ENCODE measurements at regions not wholly inside any gene's neighbourhood (a gene's known extent, or its start where the extent isn't known, plus 50 kb on each side); places are given as distances from the start of the nearest gene placed in this dataset.

DNA sequence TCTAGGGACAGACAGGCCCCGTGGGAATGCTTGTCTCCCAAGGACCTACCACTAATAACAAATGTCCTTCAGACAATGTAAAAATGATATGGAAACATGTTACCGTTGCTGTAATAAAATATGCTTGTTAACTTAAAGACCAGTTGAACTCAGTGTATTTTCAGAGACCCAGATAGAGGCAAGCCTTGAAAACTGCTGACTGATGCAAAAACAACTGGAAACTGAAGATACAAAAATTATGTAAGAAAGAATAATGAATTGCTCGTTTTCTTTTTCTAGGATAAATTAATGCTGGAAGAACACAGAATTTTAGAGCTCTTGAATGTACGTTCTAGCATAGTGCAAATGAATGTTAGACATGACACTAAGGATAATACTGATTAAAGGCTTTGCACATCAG lies 311.5 kb upstream of the MAN1A1 start:
- no peak for DNase-seq
- intact Hi-C loops (cut with DNase I; ENCODE audit: low total_unique reads): no loop called here
- H3K27ac ChIP-seq: no peak overlapping the region
- H3K9me3 ChIP-seq: no peaks in the 10 kb centered on the region
- no peaks in the 10 kb centered on the region for H3K36me3 ChIP-seq
- no peak overlapping the region for H3K4me3 ChIP-seq
- H3K4me1 ChIP-seq: no peaks in the 10 kb centered on the region
- no peaks in the 10 kb centered on the region for H3K27me3 ChIP-seq
- TF ChIP-seq POLR2A (IDR thresholded peaks at IDR 0.05): no peak
- TF ChIP-seq, protein P1, sequence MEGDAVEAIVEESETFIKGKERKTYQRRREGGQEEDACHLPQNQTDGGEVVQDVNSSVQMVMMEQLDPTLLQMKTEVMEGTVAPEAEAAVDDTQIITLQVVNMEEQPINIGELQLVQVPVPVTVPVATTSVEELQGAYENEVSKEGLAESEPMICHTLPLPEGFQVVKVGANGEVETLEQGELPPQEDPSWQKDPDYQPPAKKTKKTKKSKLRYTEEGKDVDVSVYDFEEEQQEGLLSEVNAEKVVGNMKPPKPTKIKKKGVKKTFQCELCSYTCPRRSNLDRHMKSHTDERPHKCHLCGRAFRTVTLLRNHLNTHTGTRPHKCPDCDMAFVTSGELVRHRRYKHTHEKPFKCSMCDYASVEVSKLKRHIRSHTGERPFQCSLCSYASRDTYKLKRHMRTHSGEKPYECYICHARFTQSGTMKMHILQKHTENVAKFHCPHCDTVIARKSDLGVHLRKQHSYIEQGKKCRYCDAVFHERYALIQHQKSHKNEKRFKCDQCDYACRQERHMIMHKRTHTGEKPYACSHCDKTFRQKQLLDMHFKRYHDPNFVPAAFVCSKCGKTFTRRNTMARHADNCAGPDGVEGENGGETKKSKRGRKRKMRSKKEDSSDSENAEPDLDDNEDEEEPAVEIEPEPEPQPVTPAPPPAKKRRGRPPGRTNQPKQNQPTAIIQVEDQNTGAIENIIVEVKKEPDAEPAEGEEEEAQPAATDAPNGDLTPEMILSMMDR (IDR thresholded peaks at IDR 0.05): no peak

DNA sequence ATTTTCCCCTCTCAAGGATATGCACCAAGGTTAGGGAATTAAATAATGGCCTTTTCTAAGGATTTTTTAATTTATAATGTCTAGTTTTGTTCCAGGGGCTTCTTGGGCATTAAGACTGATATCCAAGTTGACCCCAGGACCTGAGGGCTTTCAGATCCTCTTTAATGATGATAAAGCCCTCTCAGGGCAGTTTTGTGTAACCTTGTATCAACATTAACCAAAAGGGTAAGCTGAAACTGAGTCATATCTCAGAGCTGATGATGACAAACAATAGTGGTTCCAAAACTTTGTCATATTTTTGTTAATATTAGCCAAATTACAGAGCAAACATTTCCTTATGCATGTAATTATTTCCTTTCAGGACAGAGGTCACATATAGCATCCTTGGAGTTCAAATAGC lies 309.4 kb upstream of the MAN1A1 start:
- DNase-seq: no peak
- Histone ChIP-seq H3K36me3 (no peaks in the 10 kb centered on the region), H3K27me3 (no peaks in the 10 kb centered on the region), H3K4me3 (no peak overlapping the region), H3K9me3 (no peaks in the 10 kb centered on the region), H3K4me1 (no peaks in the 10 kb centered on the region), H3K27ac (no peak overlapping the region)
- intact Hi-C loops (cut with DNase I; ENCODE audit: low total_unique reads): no loop called here
- TF ChIP-seq, protein P1 (IDR thresholded peaks at IDR 0.05): no peak
- TF ChIP-seq POLR2A (IDR thresholded peaks at IDR 0.05): no peak

DNA sequence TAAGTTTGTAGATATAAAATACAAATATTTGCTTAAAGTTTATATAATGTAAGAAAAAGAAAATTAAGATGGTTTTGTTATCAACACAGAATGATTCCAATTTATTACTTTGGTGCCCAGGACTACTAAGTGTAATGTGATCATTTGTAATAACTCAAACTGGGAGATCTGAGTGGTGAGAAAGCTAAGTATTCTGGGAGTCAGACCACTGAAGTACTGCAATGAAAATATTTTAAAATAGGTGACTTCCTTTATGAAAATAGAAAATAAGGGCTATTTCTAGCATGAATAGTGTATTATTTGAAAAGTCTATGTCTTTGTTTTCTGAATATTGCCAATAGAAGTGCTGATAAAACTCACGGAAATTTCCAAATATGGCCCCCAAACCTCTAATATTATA lies 305.6 kb upstream of the MAN1A1 start:
- no peak for TF ChIP-seq POLR2A (IDR thresholded peaks at IDR 0.05)
- TF ChIP-seq, protein P1 (IDR thresholded peaks at IDR 0.05): no peak
- intact Hi-C loops (cut with DNase I; ENCODE audit: low total_unique reads): no loop called here
- Histone ChIP-seq H3K27ac (no peak overlapping the region), H3K4me1 (no peaks in the 10 kb centered on the region), H3K4me3 (no peak overlapping the region), H3K27me3 (no peaks in the 10 kb centered on the region), H3K36me3 (no peaks in the 10 kb centered on the region), H3K9me3 (no peaks in the 10 kb centered on the region)
- DNase-seq: no peak

DNA sequence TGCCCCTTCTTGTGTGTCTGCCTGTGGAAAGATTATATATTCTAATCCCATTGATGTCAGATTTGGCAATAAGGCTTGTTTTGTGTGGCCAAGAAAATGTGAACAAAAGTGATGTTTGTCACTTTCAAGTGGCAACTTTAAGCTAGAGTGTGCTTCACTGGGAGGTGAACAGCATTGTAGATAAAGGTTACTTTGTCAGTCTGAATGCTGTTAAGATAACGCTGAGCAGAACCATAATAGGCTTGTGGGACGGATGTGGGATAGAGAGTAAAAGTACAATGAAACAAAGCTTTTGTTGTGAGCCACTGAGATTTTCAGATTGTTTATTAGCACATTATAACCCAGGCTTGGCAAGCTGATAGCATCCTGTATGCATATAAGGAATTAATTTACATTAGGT lies 303.8 kb upstream of the MAN1A1 start:
- TF ChIP-seq, protein P1 (IDR thresholded peaks at IDR 0.05): no peak
- no peak for TF ChIP-seq POLR2A (IDR thresholded peaks at IDR 0.05)
- no peaks in the 10 kb centered on the region for H3K4me1 ChIP-seq
- no peak for DNase-seq
- no peak overlapping the region for H3K27ac ChIP-seq
- H3K27me3 ChIP-seq: no peaks in the 10 kb centered on the region
- intact Hi-C loops (cut with DNase I; ENCODE audit: low total_unique reads): no loop called here
- H3K4me3 ChIP-seq: no peak overlapping the region
- H3K36me3 ChIP-seq: no peaks in the 10 kb centered on the region
- no peaks in the 10 kb centered on the region for H3K9me3 ChIP-seq

DNA sequence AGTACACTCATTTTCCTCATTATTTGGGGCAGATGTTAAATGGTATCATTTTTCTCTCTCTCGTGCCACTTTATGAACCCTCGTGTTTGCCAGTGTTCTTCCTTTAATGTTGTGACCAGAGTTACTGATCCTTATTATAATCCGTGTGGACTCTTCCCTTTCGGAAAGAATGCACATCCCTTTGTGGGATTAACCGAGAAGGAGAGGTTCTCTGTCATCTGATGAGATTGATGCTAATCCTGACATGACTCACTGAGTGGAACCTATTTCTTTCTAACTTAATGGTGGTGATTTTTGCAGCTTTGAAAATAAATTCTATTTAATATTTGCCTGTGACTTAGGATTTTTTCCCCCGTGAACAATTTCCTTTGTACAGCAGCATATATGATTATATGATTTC lies 300.0 kb upstream of the MAN1A1 start:
- Histone ChIP-seq H3K27ac (no peak overlapping the region), H3K4me1 (no peaks in the 10 kb centered on the region), H3K36me3 (no peaks in the 10 kb centered on the region), H3K4me3 (no peak overlapping the region), H3K27me3 (no peaks in the 10 kb centered on the region), H3K9me3 (no peaks in the 10 kb centered on the region)
- TF ChIP-seq, protein P1 (IDR thresholded peaks at IDR 0.05): no peak
- TF ChIP-seq POLR2A (IDR thresholded peaks at IDR 0.05): no peak
- no peak for DNase-seq
- intact Hi-C loops (cut with DNase I; ENCODE audit: low total_unique reads): no loop called here

Measured in uterus (tissue), 3 donors.